Mucosa of stomach (tissue), 1 donor: ENCODE measurements at regions not wholly inside any gene's neighbourhood (a gene's known extent, or its start where the extent isn't known, plus 50 kb on each side); places are given as distances from the start of the nearest gene placed in this dataset.
"Not testable (repeated sequence)": the region's sequence is repeated elsewhere in the genome, so short reads cannot be mapped to it uniquely, and the experiment has no call there.

Experiments used
- H3K27me3 ChIP-seq: one replicate; pipeline ENCODE4 v1.7.0; 2013; ENCODE audit warnings: mild to moderate bottlenecking, low read length; ENCODE audit not compliant: control insufficient read depth, insufficient read depth
- H3K36me3 ChIP-seq: one replicate; pipeline ENCODE4 v1.7.0; 2013; ENCODE audit warnings: low read length; ENCODE audit not compliant: control insufficient read depth, insufficient read depth
- H3K4me1 ChIP-seq: one replicate; pipeline ENCODE4 v1.7.0; 2013; ENCODE audit warnings: mild to moderate bottlenecking, low read length; ENCODE audit not compliant: control insufficient read depth, insufficient read depth
- H3K4me3 ChIP-seq: one replicate; pipeline ENCODE4 v1.7.0; 2013; ENCODE audit warnings: low read length
- H3K9ac ChIP-seq: one replicate; pipeline ENCODE4 v1.7.0; 2013; ENCODE audit warnings: mild to moderate bottlenecking, low read length, moderate library complexity
- H3K9me3 ChIP-seq: one replicate; pipeline ENCODE4 v1.7.0; 2013; ENCODE audit warnings: mild to moderate bottlenecking, low read length, moderate library complexity; ENCODE audit not compliant: control insufficient read depth
- donor health status: Pancreatic carcinoma.

DNA sequence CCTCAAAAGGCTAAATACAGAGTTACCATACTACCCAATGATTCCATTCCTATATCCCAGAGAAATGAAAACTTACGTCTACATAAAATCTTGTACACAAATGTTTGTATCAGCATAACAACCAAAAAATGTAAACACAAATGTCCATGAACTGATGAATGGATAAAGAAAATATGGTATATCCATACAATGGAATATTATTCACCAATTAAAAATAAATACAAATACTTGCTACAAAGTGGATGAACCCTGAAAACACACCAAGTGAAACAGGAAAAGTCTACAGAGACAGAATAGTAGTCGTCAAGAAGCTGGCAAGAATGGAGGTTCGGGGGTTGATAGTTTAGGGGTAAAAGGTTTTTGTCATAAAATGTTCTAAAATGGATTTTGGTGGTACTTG, 54.0 kb upstream of the ANKRD28 start:
- Histone ChIP-seq H3K9me3 (no peaks in the 10 kb centered on the region), H3K4me1 (no peaks in the 10 kb centered on the region), H3K27me3 (no peaks in the 10 kb centered on the region), H3K9ac (no peak overlapping the region), H3K4me3 (no peak overlapping the region), H3K36me3 (no peaks in the 10 kb centered on the region)

- H3K4me1 ChIP-seq = peaks cover 7% of the 10 kb centered on the region
- H3K36me3 ChIP-seq = no peaks in the 10 kb centered on the region
- no peaks in the 10 kb centered on the region for H3K27me3 ChIP-seq
- peak overlapping the region; percentile 9 for H3K4me3 ChIP-seq
- peak overlapping the region; percentile 72 for H3K9ac ChIP-seq
- no peaks in the 10 kb centered on the region for H3K9me3 ChIP-seq
Observed at GRCh38 chr3:15858547-15859506, 61.0 kb upstream of the ANKRD28 start.

- H3K27me3 ChIP-seq = no peaks in the 10 kb centered on the region
- H3K9ac ChIP-seq = peak overlapping the region; percentile 72
- H3K4me3 ChIP-seq = no peak overlapping the region
Observed at GRCh38 chr3:15859507-15860013, 61.8 kb upstream of the ANKRD28 start.

DNA sequence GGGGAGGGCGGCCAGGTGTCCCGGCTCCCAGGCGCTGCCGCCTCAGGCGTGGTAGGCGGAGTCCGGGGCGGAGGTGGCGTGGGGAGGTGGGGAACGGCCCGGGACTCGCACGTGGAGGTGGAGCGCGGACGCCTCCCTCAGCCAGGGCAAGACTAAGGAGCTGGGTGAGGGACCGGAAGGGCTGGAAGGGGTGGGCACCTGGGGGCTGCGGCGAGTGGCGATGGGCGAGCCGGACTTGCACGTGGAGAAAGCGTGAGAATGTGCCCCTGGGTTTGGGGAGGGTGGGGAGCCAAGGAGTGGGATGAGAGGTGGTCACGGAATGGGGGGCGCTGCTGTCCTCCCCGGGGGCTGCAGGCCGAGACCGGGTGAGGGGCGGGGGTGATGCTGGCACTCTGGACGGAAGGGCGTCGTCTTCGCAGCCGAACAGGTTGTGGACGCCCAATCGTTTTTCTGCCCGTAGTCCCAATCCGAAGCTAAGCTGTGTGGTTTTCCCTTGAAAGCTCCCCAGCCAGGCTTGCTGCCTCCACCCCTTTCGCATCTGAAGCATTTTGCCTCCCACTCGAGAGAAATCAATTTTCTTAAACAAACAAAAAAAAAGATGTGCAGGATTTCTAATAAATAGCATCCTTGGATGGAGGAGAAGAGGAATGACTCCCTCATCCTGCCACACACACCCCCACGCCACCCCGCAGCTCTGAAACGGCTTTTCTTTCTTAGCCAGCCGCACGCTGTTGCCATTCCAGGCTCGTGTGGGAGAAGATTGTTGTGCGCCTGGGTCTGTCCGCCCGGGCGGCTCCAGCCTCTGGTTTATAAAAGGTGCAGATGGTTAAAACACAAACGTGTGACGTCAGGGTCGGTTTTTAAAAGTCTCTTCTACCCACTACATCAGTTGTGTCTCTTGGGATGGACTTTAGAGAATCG, 62.5 kb upstream of the ANKRD28 start:
- peak overlapping the region; percentile 43 for H3K4me3 ChIP-seq
- H3K36me3 ChIP-seq = no peaks in the 10 kb centered on the region
- H3K4me1 ChIP-seq = peaks cover 7% of the 10 kb centered on the region
- H3K9me3 ChIP-seq = no peaks in the 10 kb centered on the region
- no peaks in the 10 kb centered on the region for H3K27me3 ChIP-seq
- H3K9ac ChIP-seq = peak overlapping the region; percentile 53

More at GRCh38 chr3:15859507-15860013, 61.8 kb upstream of the ANKRD28 start:
- no peaks in the 10 kb centered on the region for H3K9me3 ChIP-seq
- no peaks in the 10 kb centered on the region for H3K36me3 ChIP-seq
- peaks cover 7% of the 10 kb centered on the region for H3K4me1 ChIP-seq

DNA sequence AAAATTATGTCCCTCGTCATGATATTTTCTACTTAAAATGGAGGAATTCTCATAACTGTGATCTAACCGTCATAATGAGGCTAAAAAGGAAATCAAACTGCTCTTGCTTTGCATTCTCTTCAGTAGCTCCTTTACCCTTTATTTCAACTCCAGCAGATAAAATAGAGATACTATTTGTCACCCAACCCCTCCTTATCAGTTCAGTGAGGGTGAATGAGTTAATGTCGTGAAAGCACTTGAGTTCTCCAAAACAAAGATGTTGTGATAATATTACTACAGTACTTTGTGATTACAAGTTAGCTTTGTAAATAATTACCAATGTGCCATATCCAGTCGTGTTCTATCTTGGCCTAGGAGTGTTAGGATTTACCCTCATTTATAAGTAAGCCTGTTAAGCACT, 63.4 kb upstream of the ANKRD28 start:
- H3K4me1 ChIP-seq = peaks cover 7% of the 10 kb centered on the region
- no peak overlapping the region for H3K4me3 ChIP-seq
- no peaks in the 10 kb centered on the region for H3K36me3 ChIP-seq
- H3K27me3 ChIP-seq = no peaks in the 10 kb centered on the region
- H3K9ac ChIP-seq = no peak overlapping the region
- H3K9me3 ChIP-seq = no peaks in the 10 kb centered on the region

GRCh38 chr3:15872807-15873206, 75.0 kb upstream of the ANKRD28 start:
- no peaks in the 10 kb centered on the region for H3K9me3 ChIP-seq
- no peaks in the 10 kb centered on the region for H3K4me1 ChIP-seq
- no peak overlapping the region for H3K9ac ChIP-seq
- no peaks in the 10 kb centered on the region for H3K36me3 ChIP-seq
- H3K27me3 ChIP-seq = no peaks in the 10 kb centered on the region
- H3K4me3 ChIP-seq = no peak overlapping the region

DNA sequence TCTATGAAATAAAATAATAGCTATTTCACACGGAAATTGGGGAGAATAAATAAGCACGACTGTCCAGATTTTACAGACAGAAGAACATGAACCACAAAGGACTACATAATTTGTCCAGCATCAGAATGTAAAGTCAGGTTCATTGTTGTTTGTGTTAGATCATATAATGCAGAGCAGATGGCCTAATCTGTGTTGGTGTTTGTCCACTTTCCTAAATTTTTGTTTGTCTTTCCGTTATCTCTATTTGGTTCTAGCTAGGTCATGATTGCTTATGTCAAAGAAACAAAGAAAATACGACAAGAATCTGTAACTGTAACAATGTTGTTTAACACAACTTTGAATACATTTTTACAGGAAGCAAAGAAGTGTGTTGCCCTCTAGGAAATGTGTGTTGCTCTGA, 75.6 kb upstream of the ANKRD28 start:
- Histone ChIP-seq H3K36me3 (no peaks in the 10 kb centered on the region), H3K4me3 (no peak overlapping the region), H3K27me3 (no peaks in the 10 kb centered on the region), H3K9me3 (no peaks in the 10 kb centered on the region), H3K9ac (no peak overlapping the region), H3K4me1 (no peaks in the 10 kb centered on the region)

DNA sequence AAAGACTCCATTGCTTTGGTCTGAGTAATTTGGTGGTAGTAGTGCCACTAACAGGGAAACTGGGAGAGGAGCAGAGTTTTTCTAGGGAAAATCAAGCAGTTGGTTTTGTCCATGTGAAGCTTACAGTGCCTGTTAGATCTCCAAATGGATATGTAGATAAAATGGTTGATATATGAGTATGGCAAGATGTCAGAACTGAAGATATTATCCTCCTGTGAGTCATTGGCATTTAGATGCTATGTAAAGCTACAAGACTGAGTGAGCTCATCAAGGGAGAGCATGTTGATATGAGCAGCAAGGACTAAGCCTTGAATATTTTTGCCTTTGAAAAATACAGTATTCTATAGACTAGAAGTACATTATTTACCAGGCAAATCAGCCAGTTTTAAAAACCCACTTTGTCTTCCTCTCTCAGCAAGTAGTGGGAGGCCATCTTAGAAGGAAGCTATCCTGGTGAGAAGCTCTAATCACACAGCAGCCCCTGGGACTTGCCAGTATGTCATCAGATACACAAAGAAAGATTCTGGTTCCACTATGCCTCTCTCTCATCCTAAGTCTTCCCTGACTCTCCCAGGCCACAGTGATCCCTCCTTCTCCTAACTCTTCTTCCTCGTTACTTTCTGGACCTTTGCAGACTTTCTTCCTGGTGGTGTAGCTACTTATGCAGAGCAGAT, 77.4 kb upstream of the ANKRD28 start:
- Histone ChIP-seq H3K9me3 (no peaks in the 10 kb centered on the region), H3K27me3 (no peaks in the 10 kb centered on the region), H3K4me3 (no peak overlapping the region), H3K4me1 (no peaks in the 10 kb centered on the region), H3K9ac (no peak overlapping the region), H3K36me3 (no peaks in the 10 kb centered on the region)

DNA sequence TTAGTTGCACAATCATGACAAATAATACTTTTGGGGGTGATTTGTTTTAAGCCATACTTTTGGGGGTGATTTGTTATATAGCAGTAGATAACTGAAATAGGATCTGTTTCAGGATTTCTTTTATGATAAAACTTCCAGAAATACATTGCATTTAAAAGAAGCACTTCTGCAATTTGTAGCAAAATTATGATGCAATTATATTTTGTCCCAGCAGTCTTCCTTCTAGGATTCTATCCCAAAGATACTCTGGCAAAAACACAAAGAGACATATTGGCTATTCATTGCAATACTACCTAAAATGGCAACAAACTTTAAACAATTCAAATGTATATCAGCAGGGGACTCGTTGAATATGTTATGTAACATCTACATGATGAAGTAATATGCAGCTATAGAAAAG, 78.9 kb upstream of the ANKRD28 start:
- no peaks in the 10 kb centered on the region for H3K27me3 ChIP-seq
- H3K9ac ChIP-seq = no peak overlapping the region
- no peaks in the 10 kb centered on the region for H3K9me3 ChIP-seq

GRCh38 chr3:15877813-15878212, 80.0 kb upstream of the ANKRD28 start:
- Histone ChIP-seq H3K36me3 (no peaks in the 10 kb centered on the region), H3K4me1 (no peaks in the 10 kb centered on the region), H3K27me3 (no peaks in the 10 kb centered on the region), H3K4me3 (no peak overlapping the region), H3K9me3 (no peaks in the 10 kb centered on the region), H3K9ac (no peak overlapping the region)

More for the DNA sequence above, 78.9 kb upstream of the ANKRD28 start:
- Histone ChIP-seq H3K4me1 (no peaks in the 10 kb centered on the region), H3K4me3 (no peak overlapping the region), H3K36me3 (no peaks in the 10 kb centered on the region)

GRCh38 chr3:15879787-15880186, 82.0 kb upstream of the ANKRD28 start:
- not testable (repeated sequence) for H3K36me3 ChIP-seq, H3K4me1 ChIP-seq, H3K27me3 ChIP-seq, H3K9me3 ChIP-seq, H3K4me3 ChIP-seq, H3K9ac ChIP-seq
